ENCODE measurements at regions not wholly inside any gene's neighbourhood (a gene's known extent, or its start where the extent isn't known, plus 50 kb on each side); places are given as distances from the start of the nearest gene placed in this dataset.

DNA sequence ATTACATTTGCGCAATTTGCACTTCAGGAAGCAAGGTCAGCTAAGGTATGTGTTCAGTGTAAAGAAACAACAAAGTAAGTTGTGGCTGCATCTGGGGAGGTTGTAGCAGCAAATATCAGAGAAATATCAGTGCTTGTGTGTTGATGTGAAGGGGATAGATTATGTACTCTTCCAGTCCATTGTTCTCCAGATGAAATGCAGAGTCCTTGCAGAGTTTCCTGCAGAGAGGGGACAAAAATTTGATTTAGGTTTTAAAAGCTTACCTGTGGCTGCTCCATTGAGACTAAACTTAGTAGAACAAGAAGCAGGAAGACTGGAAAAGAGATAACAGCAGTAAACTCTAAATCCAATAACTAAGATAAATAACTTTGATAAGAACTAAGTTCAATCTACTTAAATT is 952.2 kb downstream of the CDH18 start:
- Histone ChIP-seq H3K9me3 (ENCODE audit: insufficient read depth, low read length, severe bottlenecking) (no peaks in the 10 kb centered on the region), H3K27ac (ENCODE audit: low read length) (no peak overlapping the region), H3K36me3 (ENCODE audit: insufficient read depth, low read length) (no peaks in the 10 kb centered on the region), H3K79me2 (ENCODE audit: insufficient read depth, low read length) (no peaks in the 10 kb centered on the region), H3K9ac (ENCODE audit: low read depth, low read length) (no peak overlapping the region), H2AFZ (ENCODE audit: low read depth, low read length) (no peak overlapping the region), H3K4me1 (ENCODE audit: insufficient read depth, low read length) (no peaks in the 10 kb centered on the region), H4K20me1 (ENCODE audit: insufficient read depth, low read length) (no peaks in the 10 kb centered on the region), H3K4me2 (ENCODE audit: insufficient read depth, low read length) (no peak overlapping the region), H3K27me3 (ENCODE audit: insufficient read depth, low read length, poor library complexity) (no peaks in the 10 kb centered on the region), H3K4me3 (ENCODE audit: low read depth in 1 of 2, low read length in 2 of 2) (no peak overlapping the region)
- DNase-seq (no peak), ATAC-seq (ENCODE audit: insufficient read depth, low read depth) (no peak)
- TF ChIP-seq, protein P1, sequence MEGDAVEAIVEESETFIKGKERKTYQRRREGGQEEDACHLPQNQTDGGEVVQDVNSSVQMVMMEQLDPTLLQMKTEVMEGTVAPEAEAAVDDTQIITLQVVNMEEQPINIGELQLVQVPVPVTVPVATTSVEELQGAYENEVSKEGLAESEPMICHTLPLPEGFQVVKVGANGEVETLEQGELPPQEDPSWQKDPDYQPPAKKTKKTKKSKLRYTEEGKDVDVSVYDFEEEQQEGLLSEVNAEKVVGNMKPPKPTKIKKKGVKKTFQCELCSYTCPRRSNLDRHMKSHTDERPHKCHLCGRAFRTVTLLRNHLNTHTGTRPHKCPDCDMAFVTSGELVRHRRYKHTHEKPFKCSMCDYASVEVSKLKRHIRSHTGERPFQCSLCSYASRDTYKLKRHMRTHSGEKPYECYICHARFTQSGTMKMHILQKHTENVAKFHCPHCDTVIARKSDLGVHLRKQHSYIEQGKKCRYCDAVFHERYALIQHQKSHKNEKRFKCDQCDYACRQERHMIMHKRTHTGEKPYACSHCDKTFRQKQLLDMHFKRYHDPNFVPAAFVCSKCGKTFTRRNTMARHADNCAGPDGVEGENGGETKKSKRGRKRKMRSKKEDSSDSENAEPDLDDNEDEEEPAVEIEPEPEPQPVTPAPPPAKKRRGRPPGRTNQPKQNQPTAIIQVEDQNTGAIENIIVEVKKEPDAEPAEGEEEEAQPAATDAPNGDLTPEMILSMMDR (IDR thresholded peaks at IDR 0.05; ENCODE audit: borderline replicate concordance, extremely low read depth, low read length, poor library complexity, severe bottlenecking) = no peak

DNA sequence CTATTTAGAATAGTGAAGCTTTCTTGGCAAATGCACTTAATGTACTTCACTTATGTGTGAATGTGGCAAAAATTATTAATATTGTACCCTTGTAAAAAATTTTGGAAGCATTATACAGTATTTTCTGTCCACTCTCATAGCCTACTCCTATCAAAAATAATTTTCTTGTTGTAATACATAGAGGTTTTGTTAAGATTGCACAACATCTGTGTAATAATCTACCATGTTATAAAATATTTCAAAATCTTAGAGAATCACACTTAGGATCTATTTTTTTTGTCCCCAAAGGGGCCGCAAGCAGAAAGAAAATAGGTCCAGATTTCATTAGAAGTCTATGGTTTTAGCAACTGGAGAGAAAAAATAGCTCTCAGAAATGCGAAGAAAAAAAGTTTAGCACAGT is 945.9 kb downstream of the CDH18 start:
- ATAC-seq (ENCODE audit: insufficient read depth, low read depth) (no peak), DNase-seq (no peak)
- no peak overlapping the region for H2AFZ ChIP-seq (ENCODE audit: low read depth, low read length)
- H3K79me2 ChIP-seq (ENCODE audit: insufficient read depth, low read length) = no peaks in the 10 kb centered on the region
- no peak overlapping the region for H3K27ac ChIP-seq (ENCODE audit: low read length)
- H3K4me3 ChIP-seq (ENCODE audit: low read depth in 1 of 2, low read length in 2 of 2) = no peak overlapping the region
- H3K27me3 ChIP-seq (ENCODE audit: insufficient read depth, low read length, poor library complexity) = no peaks in the 10 kb centered on the region
- no peaks in the 10 kb centered on the region for H4K20me1 ChIP-seq (ENCODE audit: insufficient read depth, low read length)
- H3K4me1 ChIP-seq (ENCODE audit: insufficient read depth, low read length) = no peaks in the 10 kb centered on the region
- no peaks in the 10 kb centered on the region for H3K36me3 ChIP-seq (ENCODE audit: insufficient read depth, low read length)
- H3K9ac ChIP-seq (ENCODE audit: low read depth, low read length) = no peak overlapping the region
- TF ChIP-seq EZH2 (IDR thresholded peaks at IDR 0.05; ENCODE audit: borderline replicate concordance, low read depth, low read length, severe bottlenecking) = no peak
- TF ChIP-seq, protein P1 (IDR thresholded peaks at IDR 0.05; ENCODE audit: borderline replicate concordance, extremely low read depth, low read length, poor library complexity, severe bottlenecking) = no peak
- H3K9me3 ChIP-seq (ENCODE audit: insufficient read depth, low read length, severe bottlenecking) = no peaks in the 10 kb centered on the region
- no peak overlapping the region for H3K4me2 ChIP-seq (ENCODE audit: insufficient read depth, low read length)

DNA sequence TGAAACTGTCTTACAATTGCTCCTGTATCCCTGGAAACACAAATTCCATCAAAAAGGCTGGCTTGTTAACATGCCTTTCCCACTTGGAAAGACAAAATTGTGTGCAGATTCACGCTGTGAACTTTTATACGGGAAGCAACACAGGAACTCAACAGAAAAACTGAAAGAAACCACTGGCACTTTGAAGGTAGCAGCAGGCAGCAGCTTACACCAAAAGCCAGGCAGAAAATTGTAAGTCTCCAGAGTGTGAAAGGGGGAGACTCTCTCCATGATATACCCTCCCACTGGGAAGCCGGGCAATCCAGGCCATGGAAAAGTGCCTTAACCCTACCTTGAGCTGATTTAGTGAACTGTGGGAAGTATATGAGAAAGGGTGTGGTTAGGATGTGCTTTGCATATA is 943.7 kb downstream of the CDH18 start:
- H3K4me1 ChIP-seq (ENCODE audit: insufficient read depth, low read length) = no peaks in the 10 kb centered on the region
- no peaks in the 10 kb centered on the region for H4K20me1 ChIP-seq (ENCODE audit: insufficient read depth, low read length)
- ATAC-seq (ENCODE audit: insufficient read depth, low read depth) = no peak
- no peak overlapping the region for H3K4me2 ChIP-seq (ENCODE audit: insufficient read depth, low read length)
- no peak overlapping the region for H3K9ac ChIP-seq (ENCODE audit: low read depth, low read length)
- DNase-seq = no peak
- H3K4me3 ChIP-seq (ENCODE audit: low read depth in 1 of 2, low read length in 2 of 2) = no peak overlapping the region
- no peaks in the 10 kb centered on the region for H3K79me2 ChIP-seq (ENCODE audit: insufficient read depth, low read length)
- H3K9me3 ChIP-seq (ENCODE audit: insufficient read depth, low read length, severe bottlenecking) = no peaks in the 10 kb centered on the region
- no peaks in the 10 kb centered on the region for H3K27me3 ChIP-seq (ENCODE audit: insufficient read depth, low read length, poor library complexity)
- no peak overlapping the region for H3K27ac ChIP-seq (ENCODE audit: low read length)
- H2AFZ ChIP-seq (ENCODE audit: low read depth, low read length) = no peak overlapping the region
- no peaks in the 10 kb centered on the region for H3K36me3 ChIP-seq (ENCODE audit: insufficient read depth, low read length)
- no peak for TF ChIP-seq EZH2 (IDR thresholded peaks at IDR 0.05; ENCODE audit: borderline replicate concordance, low read depth, low read length, severe bottlenecking)
- TF ChIP-seq, protein P1 (IDR thresholded peaks at IDR 0.05; ENCODE audit: borderline replicate concordance, extremely low read depth, low read length, poor library complexity, severe bottlenecking) = no peak

Measured in DND-41 (cell line).